Prostate gland (tissue), 1 donor: ENCODE measurements at regions not wholly inside any gene's neighbourhood (a gene's known extent, or its start where the extent isn't known, plus 50 kb on each side); places are given as distances from the start of the nearest gene placed in this dataset.

ENCODE experiments used
- POLR2A ChIP-seq: fragments of 450-650 bp; IDR thresholded peaks from one replicate; pipeline ENCODE4 v1.6.1; 2016; ENCODE audit warnings: antibody characterized with exemption, mild to moderate bottlenecking
- POLR2AphosphoS5 ChIP-seq: sonication (generic); formaldehyde crosslinking; IDR thresholded peaks from one replicate; pipeline ENCODE4 v1.6.1; 2017; ENCODE audit warnings: antibody characterized with exemption

- TF ChIP-seq POLR2A (no peak), POLR2AphosphoS5 (no peak)
Observed at GRCh38 chr9:95720496-95720895, 155.0 kb upstream of the ERCC6L2 start.
